Endothelial cell of umbilical vein (primary cell): ENCODE measurements at regions not wholly inside any gene's neighbourhood (a gene's known extent, or its start where the extent isn't known, plus 50 kb on each side); places are given as distances from the start of the nearest gene placed in this dataset.

Experiments
- BruUV-seq: library from RNA; stranded (reverse); fragments of 400-500 nt; replicated peaks from 2 replicates; lab custom pipeline; 2021; lab: Mats Ljungman, UMichigan
- CTCF ChIA-PET: fragments of 300-600, 350-600 bp; sonication (Branson Sonifier 250); formaldehyde crosslinking; loops from one replicate; lab custom pipeline; 2021; ENCODE audit warnings: antibody characterized with exemption, inconsistent platforms; lab: Charles Lee
- POLR2A ChIA-PET: fragments of 300-600, 350-600 bp; sonication (Branson Sonifier 250); formaldehyde crosslinking; loops from one replicate; lab custom pipeline; 2021; ENCODE audit warnings: antibody characterized with exemption, inconsistent platforms; lab: Charles Lee
- DNase-seq: peaks from one replicate; pipeline ENCODE4 v3.0.0-alpha.2; 2011; ENCODE audit warnings: low read depth, low spot score
- FAIRE-seq: peaks from 2 replicates; lab custom pipeline; 2011; peaks lifted over from hg19 to GRCh38; lab: Jason Lieb, UNC
- H2AFZ ChIP-seq: 2 replicates; pipeline ENCODE4 v1.6.0; 2012; ENCODE audit warnings: low read depth, low read length, control low read depth, inconsistent platforms
- H3K27ac ChIP-seq: 2 replicates; pipeline ENCODE4 v1.5.1; 2011; ENCODE audit warnings: low read depth, mild to moderate bottlenecking, control low read depth, low read length, moderate library complexity; ENCODE audit not compliant: insufficient read depth
- H3K27me3 ChIP-seq, 2 experiments: 2 replicates each; pipeline versions ENCODE4 v1.6.0 to v1.6.1; 2011; ENCODE audit warnings: low read length in 2 of 2, mixed read lengths in 1 of 2; ENCODE audit not compliant: control insufficient read depth in 2 of 2, insufficient read depth in 2 of 2
- H3K36me3 ChIP-seq, 2 experiments: 2 replicates in 1 of 2; 3 replicates in 1 of 2; pipeline ENCODE4 v1.5.1; 2011; ENCODE audit warnings: low read length in 2 of 2, mild to moderate bottlenecking in 1 of 2, moderate library complexity in 1 of 2; ENCODE audit not compliant: control insufficient read depth in 2 of 2, insufficient read depth in 2 of 2; ENCODE audit errors: extremely low read depth in 1 of 2
- H3K4me1 ChIP-seq: 3 replicates; pipeline ENCODE4 v1.5.1; 2011; ENCODE audit warnings: mild to moderate bottlenecking, low read length; ENCODE audit not compliant: control insufficient read depth, insufficient read depth; ENCODE audit errors: extremely low read depth
- H3K4me2 ChIP-seq: 2 replicates; pipeline ENCODE4 v1.6.1; 2011; ENCODE audit warnings: low read length, control low read depth, mixed read lengths; ENCODE audit not compliant: insufficient read depth
- H3K4me3 ChIP-seq, 3 experiments: fragments of 200-600 bp in 1 of 3; sonication (generic), shearing (Covaris generic) in 1 of 3; replicated peaks in 1 of 3; 2 replicates each; pipeline ENCODE4 v1.5.1; 2011 to 2016; ENCODE audit warnings: control low read depth in 3 of 3, low read length in 3 of 3, mild to moderate bottlenecking in 2 of 3, inconsistent platforms in 1 of 3, low read depth in 1 of 3, moderate library complexity in 1 of 3; ENCODE audit not compliant: insufficient read depth in 1 of 3
- H3K79me2 ChIP-seq: 2 replicates; pipeline ENCODE4 v1.6.0; 2012; ENCODE audit warnings: low read length, inconsistent platforms; ENCODE audit not compliant: control insufficient read depth, insufficient read depth
- H3K9ac ChIP-seq: replicated peaks from 2 replicates; pipeline ENCODE3; 2011; ENCODE audit warnings: low read length, control low read depth; ENCODE audit not compliant: insufficient read depth; ENCODE audit errors: extremely low read depth
- H3K9me1 ChIP-seq: replicated peaks from 3 replicates; pipeline ENCODE4 v1.6.0; 2011; ENCODE audit warnings: mild to moderate bottlenecking, low read length; ENCODE audit not compliant: control insufficient read depth, insufficient read depth; ENCODE audit errors: extremely low read depth
- H3K9me3 ChIP-seq: replicated peaks from 2 replicates; pipeline ENCODE4 v1.5.1; 2012; ENCODE audit warnings: low read length, inconsistent platforms; ENCODE audit not compliant: control insufficient read depth, insufficient read depth
- H4K20me1 ChIP-seq: replicated peaks from 2 replicates; pipeline ENCODE3; 2011; ENCODE audit warnings: mild to moderate bottlenecking, low read length; ENCODE audit not compliant: control insufficient read depth, insufficient read depth; ENCODE audit errors: extremely low read depth
- EZH2 ChIP-seq: IDR thresholded peaks from 2 replicates; pipeline ENCODE4 v1.6.1; 2012; ENCODE audit warnings: borderline replicate concordance, low read depth, mild to moderate bottlenecking, moderate library complexity, low read length, inconsistent platforms; ENCODE audit not compliant: severe bottlenecking
- FOS ChIP-seq: IDR thresholded peaks from 2 replicates; pipeline ENCODE4 v1.6.1; 2011; ENCODE audit warnings: mild to moderate bottlenecking, low read length, moderate library complexity, borderline replicate concordance; ENCODE audit not compliant: insufficient read depth
- GATA2 ChIP-seq: IDR thresholded peaks from 2 replicates; pipeline ENCODE4 v1.7.0; 2011; ENCODE audit warnings: low read depth, mild to moderate bottlenecking, moderate library complexity, mixed read lengths, low read length; ENCODE audit not compliant: insufficient read length, insufficient read depth
- JUN ChIP-seq: IDR thresholded peaks from 2 replicates; pipeline ENCODE4 v1.6.1; 2011; ENCODE audit warnings: borderline replicate concordance, low read depth; ENCODE audit not compliant: insufficient read length, insufficient read depth
- MYC ChIP-seq: IDR thresholded peaks from one replicate; pipeline ENCODE4 v1.6.1; 2011; ENCODE audit warnings: mild to moderate bottlenecking, low read depth, low read length
- POLR2A ChIP-seq: IDR thresholded peaks from 2 replicates; pipeline ENCODE4 v1.6.1; 2012; ENCODE audit warnings: low read depth, mild to moderate bottlenecking, control low read depth, low read length
- POLR2AphosphoS5 ChIP-seq: IDR thresholded peaks from 2 replicates; pipeline ENCODE4 v1.6.1; 2012; ENCODE audit warnings: low read depth, mild to moderate bottlenecking, control low read depth, low read length, moderate library complexity; ENCODE audit not compliant: insufficient read depth
- dilution Hi-C: fragments of 300-500 bp; cut with MboI; formaldehyde crosslinking; loops from one replicate; pipeline ENCODE4 v1.15.0; 2019; ENCODE audit warnings: low sequenced_read_pairs; ENCODE audit not compliant: extremely low pct_ligation_motif_present
- intact Hi-C: fragments of 100-400 bp; cut with micrococcal nuclease; formaldehyde crosslinking; loops from one replicate; pipeline ENCODE4 v1.10.0; 2022
- TF ChIP-seq, protein P1 (sequence below): IDR thresholded peaks from 2 replicates; pipeline ENCODE4 v1.6.1; 2011; ENCODE audit not compliant: insufficient read depth, insufficient read length
- TF ChIP-seq, protein P2 (sequence below), 2 donors: IDR thresholded peaks; 1 replicate in 1 of 2; 2 replicates in 1 of 2; pipeline ENCODE4 v1.5.1; 2011; ENCODE audit warnings: low read length in 2 of 2, mild to moderate bottlenecking in 2 of 2, moderate library complexity in 2 of 2, control low read depth in 1 of 2, inconsistent platforms in 1 of 2, low read depth in 1 of 2; ENCODE audit not compliant: insufficient read depth in 1 of 2; ENCODE audit errors: extremely low read depth in 1 of 2

DNA sequence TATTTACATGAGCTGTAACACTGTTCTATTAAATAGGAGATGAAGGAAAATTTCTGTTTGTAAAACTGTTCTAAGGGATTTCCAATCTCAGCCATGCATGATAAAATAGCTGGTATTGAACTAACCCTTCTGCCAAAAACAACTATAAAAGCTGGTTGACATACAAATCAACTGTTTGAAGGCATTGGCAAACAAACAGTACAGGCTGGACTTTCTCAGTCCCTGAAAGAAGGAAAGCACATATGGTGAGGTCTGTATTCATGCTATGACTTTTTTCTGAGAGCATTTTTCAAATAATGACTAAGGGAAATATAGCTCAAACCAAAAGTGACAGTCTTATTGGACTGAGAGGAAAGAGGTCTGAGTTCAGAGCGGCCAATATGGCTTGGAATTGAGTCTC lies 117.0 kb upstream of the CCDC54 start:
- H3K9ac ChIP-seq = no peak overlapping the region
- H4K20me1 ChIP-seq = no peaks in the 10 kb centered on the region
- ChIA-PET CTCF (interaction anchor here (0.8 to 1.9 kb wide), 5 partner anchors 12 to 169 kb away, joined by 3 to 11 read pairs (median 4); no protein-coding TSS in a partner anchor), POLR2A (no interaction called here)
- dilution Hi-C loops = no loop called here
- H3K9me3 ChIP-seq = no peaks in the 10 kb centered on the region
- H3K27me3 ChIP-seq = peaks cover 0 to 1% of the 10 kb centered on the region in 2 experiments
- H3K4me2 ChIP-seq = no peak overlapping the region
- TF ChIP-seq, protein P1, sequence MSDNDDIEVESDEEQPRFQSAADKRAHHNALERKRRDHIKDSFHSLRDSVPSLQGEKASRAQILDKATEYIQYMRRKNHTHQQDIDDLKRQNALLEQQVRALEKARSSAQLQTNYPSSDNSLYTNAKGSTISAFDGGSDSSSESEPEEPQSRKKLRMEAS = no peak
- no peak for TF ChIP-seq FOS
- no peak for TF ChIP-seq GATA2
- no peak for TF ChIP-seq JUN
- TF ChIP-seq EZH2 = no peak
- no peak for TF ChIP-seq POLR2A
- TF ChIP-seq, protein P2, sequence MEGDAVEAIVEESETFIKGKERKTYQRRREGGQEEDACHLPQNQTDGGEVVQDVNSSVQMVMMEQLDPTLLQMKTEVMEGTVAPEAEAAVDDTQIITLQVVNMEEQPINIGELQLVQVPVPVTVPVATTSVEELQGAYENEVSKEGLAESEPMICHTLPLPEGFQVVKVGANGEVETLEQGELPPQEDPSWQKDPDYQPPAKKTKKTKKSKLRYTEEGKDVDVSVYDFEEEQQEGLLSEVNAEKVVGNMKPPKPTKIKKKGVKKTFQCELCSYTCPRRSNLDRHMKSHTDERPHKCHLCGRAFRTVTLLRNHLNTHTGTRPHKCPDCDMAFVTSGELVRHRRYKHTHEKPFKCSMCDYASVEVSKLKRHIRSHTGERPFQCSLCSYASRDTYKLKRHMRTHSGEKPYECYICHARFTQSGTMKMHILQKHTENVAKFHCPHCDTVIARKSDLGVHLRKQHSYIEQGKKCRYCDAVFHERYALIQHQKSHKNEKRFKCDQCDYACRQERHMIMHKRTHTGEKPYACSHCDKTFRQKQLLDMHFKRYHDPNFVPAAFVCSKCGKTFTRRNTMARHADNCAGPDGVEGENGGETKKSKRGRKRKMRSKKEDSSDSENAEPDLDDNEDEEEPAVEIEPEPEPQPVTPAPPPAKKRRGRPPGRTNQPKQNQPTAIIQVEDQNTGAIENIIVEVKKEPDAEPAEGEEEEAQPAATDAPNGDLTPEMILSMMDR (IDR thresholded peaks at IDR 0.05; ENCODE audit: extremely low read depth in 1 of 2, insufficient read depth in 1 of 2, low read depth in 1 of 2, low read length in 2 of 2) = no peak
- no peak for TF ChIP-seq POLR2AphosphoS5
- TF ChIP-seq MYC = no peak
- H3K79me2 ChIP-seq = no peaks in the 10 kb centered on the region
- no peaks in the 10 kb centered on the region for H3K36me3 ChIP-seq
- no peak overlapping the region for H3K27ac ChIP-seq
- FAIRE-seq (no peak), DNase-seq (no peak)
- H2AFZ ChIP-seq = no peak overlapping the region
- H3K4me3 ChIP-seq = no peak overlapping the region
- no peaks in the 10 kb centered on the region for H3K9me1 ChIP-seq
- H3K4me1 ChIP-seq = peaks cover 2% of the 10 kb centered on the region
- intact Hi-C loops = no loop called here
- no TSS peak for BruUV-seq
